Islet of Langerhans (tissue), 1 donor: ENCODE measurements at regions not wholly inside any gene's neighbourhood (a gene's known extent, or its start where the extent isn't known, plus 50 kb on each side); places are given as distances from the start of the nearest gene placed in this dataset.
"Not testable (repeated sequence)": the region's sequence is repeated elsewhere in the genome, so short reads cannot be mapped to it uniquely, and the experiment has no call there.

Experiments used
- FAIRE-seq: peaks from one replicate; lab custom pipeline; 2011; peaks lifted over from hg19 to GRCh38; lab: Jason Lieb, UNC

- FAIRE-seq, result no peak
These were observed 50.1 kb upstream of the ZNF608 start for GRCh38 chr5:124796495-124796894.

- no peak for FAIRE-seq
These were observed 51.2 kb upstream of the ZNF608 start for GRCh38 chr5:124797665-124798087.

GRCh38 chr5:124798890-124799289 is 52.5 kb upstream of the ZNF608 start:
- no peak for FAIRE-seq

GRCh38 chr5:124801551-124801950 is 55.1 kb upstream of the ZNF608 start:
- no peak for FAIRE-seq

GRCh38 chr5:124803617-124804323 is 57.3 kb upstream of the ZNF608 start:
- no peak for FAIRE-seq

GRCh38 chr5:124806026-124806372 is 59.6 kb upstream of the ZNF608 start:
- peak; percentile 90 for FAIRE-seq

GRCh38 chr5:124806373-124807077 is 60.1 kb upstream of the ZNF608 start:
- peak; percentile 91 for FAIRE-seq

GRCh38 chr5:124808842-124809268 is 62.4 kb upstream of the ZNF608 start:
- FAIRE-seq, result no peak

- no peak for FAIRE-seq
These were observed 64.1 kb upstream of the ZNF608 start for GRCh38 chr5:124810396-124811006.

- peak; percentile 76 for FAIRE-seq
These were observed 66.4 kb upstream of the ZNF608 start for GRCh38 chr5:124812771-124813358.

- FAIRE-seq, result no peak
These were observed 69.9 kb upstream of the ZNF608 start for GRCh38 chr5:124816381-124816780.

- FAIRE-seq, result no peak
These were observed 72.8 kb upstream of the ZNF608 start for GRCh38 chr5:124819201-124819600.

GRCh38 chr5:124822647-124823046 is 76.2 kb upstream of the ZNF608 start:
- no peak for FAIRE-seq

GRCh38 chr5:124823380-124823779 is 76.9 kb upstream of the ZNF608 start:
- peak; percentile 95 for FAIRE-seq

- peak; percentile 92 for FAIRE-seq
These were observed 78.3 kb upstream of the ZNF608 start for GRCh38 chr5:124824637-124825158.

GRCh38 chr5:124825250-124825982 is 79.0 kb upstream of the ZNF608 start:
- FAIRE-seq, result no peak

GRCh38 chr5:124825983-124826337 is 79.5 kb upstream of the ZNF608 start:
- no peak for FAIRE-seq

- no peak for FAIRE-seq
These were observed 82.3 kb upstream of the ZNF608 start for GRCh38 chr5:124828731-124829234.

- no peak for FAIRE-seq
These were observed 85.3 kb upstream of the ZNF608 start for GRCh38 chr5:124831687-124832240.

- FAIRE-seq, result no peak
These were observed 86.1 kb upstream of the ZNF608 start for GRCh38 chr5:124832510-124832909.

- FAIRE-seq, result not testable (repeated sequence)
These were observed 89.9 kb upstream of the ZNF608 start for GRCh38 chr5:124836314-124836713.
